DND-41 (cell line): ENCODE measurements at regions not wholly inside any gene's neighbourhood (a gene's known extent, or its start where the extent isn't known, plus 50 kb on each side); places are given as distances from the start of the nearest gene placed in this dataset.

Source experiments
- ATAC-seq: fragments of 200-7000 bp; cut with Tn5 transposase; 3 replicates; pipeline ENCODE4 v1.9.1; 2021; ENCODE audit warnings: low read depth; ENCODE audit not compliant: insufficient read depth
- DNase-seq: peaks from one replicate; pipeline ENCODE4 v3.0.0-alpha.2; 2020
- H2AFZ ChIP-seq: 2 replicates; pipeline ENCODE4 v1.6.0; 2012; ENCODE audit warnings: low read depth, low read length
- H3K27ac ChIP-seq: 2 replicates; pipeline ENCODE4 v1.5.1; 2012; ENCODE audit warnings: low read length, inconsistent platforms
- H3K27me3 ChIP-seq: fragments of 200-600 bp; sonication (generic); 2 replicates; pipeline ENCODE4 v1.6.0; 2012; ENCODE audit warnings: low read length, mild to moderate bottlenecking, inconsistent platforms; ENCODE audit not compliant: insufficient read depth, poor library complexity
- H3K36me3 ChIP-seq: 2 replicates; pipeline ENCODE4 v1.5.1; 2012; ENCODE audit warnings: low read length, inconsistent platforms; ENCODE audit not compliant: insufficient read depth
- H3K4me1 ChIP-seq: 2 replicates; pipeline ENCODE4 v1.5.1; 2012; ENCODE audit warnings: mild to moderate bottlenecking, low read length; ENCODE audit not compliant: insufficient read depth
- H3K4me2 ChIP-seq: 2 replicates; pipeline ENCODE4 v1.6.0; 2012; ENCODE audit warnings: mild to moderate bottlenecking, moderate library complexity, low read length, inconsistent platforms; ENCODE audit not compliant: insufficient read depth
- H3K4me3 ChIP-seq, 2 experiments: fragments of 200-600 bp in 1 of 2; shearing (Covaris generic) in 1 of 2; 2 replicates each; pipeline ENCODE4 v1.5.1; 2012 to 2016; ENCODE audit warnings: inconsistent platforms in 2 of 2, low read length in 2 of 2, mild to moderate bottlenecking in 2 of 2, low read depth in 1 of 2, moderate library complexity in 1 of 2
- H3K79me2 ChIP-seq: 2 replicates; pipeline ENCODE4 v1.6.0; 2012; ENCODE audit warnings: low read length, inconsistent platforms; ENCODE audit not compliant: insufficient read depth
- H3K9ac ChIP-seq: 2 replicates; pipeline ENCODE4 v1.6.0; 2012; ENCODE audit warnings: low read depth, mild to moderate bottlenecking, inconsistent platforms, low read length, moderate library complexity
- H3K9me3 ChIP-seq: 2 replicates; pipeline ENCODE4 v1.5.1; 2012; ENCODE audit warnings: low read length, moderate library complexity, mild to moderate bottlenecking, inconsistent platforms; ENCODE audit not compliant: insufficient read depth, severe bottlenecking
- H4K20me1 ChIP-seq: 2 replicates; pipeline ENCODE4 v1.6.0; 2012; ENCODE audit warnings: low read length; ENCODE audit not compliant: insufficient read depth
- EZH2 ChIP-seq: IDR thresholded peaks from 3 replicates; pipeline ENCODE4 v1.6.1; 2012; ENCODE audit warnings: borderline replicate concordance, low read depth, mild to moderate bottlenecking, moderate library complexity, low read length, inconsistent platforms; ENCODE audit not compliant: severe bottlenecking
- TF ChIP-seq, protein P1 (sequence below): IDR thresholded peaks from 2 replicates; pipeline ENCODE4 v1.5.1; 2012; ENCODE audit warnings: borderline replicate concordance, low read length, moderate library complexity, mild to moderate bottlenecking; ENCODE audit not compliant: poor library complexity, severe bottlenecking; ENCODE audit errors: extremely low read depth

GRCh38 chr12:3432868-3433267 lies 58.1 kb upstream of the PRMT8 start:
- Histone ChIP-seq H3K4me1 (peaks cover 5% of the 10 kb centered on the region), H3K27ac (no peak overlapping the region), H3K4me3 (no peak overlapping the region), H4K20me1 (no peaks in the 10 kb centered on the region), H3K27me3 (peaks cover under 1% of the 10 kb centered on the region), H3K9ac (no peak overlapping the region), H3K36me3 (no peaks in the 10 kb centered on the region), H2AFZ (peak overlapping the region; percentile 26; the same call in 1 of the 2 replicates), H3K4me2 (no peak overlapping the region), H3K9me3 (peaks cover 4% of the 10 kb centered on the region), H3K79me2 (no peaks in the 10 kb centered on the region)
- ATAC-seq, result no peak
- TF ChIP-seq, protein P1, sequence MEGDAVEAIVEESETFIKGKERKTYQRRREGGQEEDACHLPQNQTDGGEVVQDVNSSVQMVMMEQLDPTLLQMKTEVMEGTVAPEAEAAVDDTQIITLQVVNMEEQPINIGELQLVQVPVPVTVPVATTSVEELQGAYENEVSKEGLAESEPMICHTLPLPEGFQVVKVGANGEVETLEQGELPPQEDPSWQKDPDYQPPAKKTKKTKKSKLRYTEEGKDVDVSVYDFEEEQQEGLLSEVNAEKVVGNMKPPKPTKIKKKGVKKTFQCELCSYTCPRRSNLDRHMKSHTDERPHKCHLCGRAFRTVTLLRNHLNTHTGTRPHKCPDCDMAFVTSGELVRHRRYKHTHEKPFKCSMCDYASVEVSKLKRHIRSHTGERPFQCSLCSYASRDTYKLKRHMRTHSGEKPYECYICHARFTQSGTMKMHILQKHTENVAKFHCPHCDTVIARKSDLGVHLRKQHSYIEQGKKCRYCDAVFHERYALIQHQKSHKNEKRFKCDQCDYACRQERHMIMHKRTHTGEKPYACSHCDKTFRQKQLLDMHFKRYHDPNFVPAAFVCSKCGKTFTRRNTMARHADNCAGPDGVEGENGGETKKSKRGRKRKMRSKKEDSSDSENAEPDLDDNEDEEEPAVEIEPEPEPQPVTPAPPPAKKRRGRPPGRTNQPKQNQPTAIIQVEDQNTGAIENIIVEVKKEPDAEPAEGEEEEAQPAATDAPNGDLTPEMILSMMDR, result no peak
- no peak for TF ChIP-seq EZH2
- DNase-seq, result no peak

DNA sequence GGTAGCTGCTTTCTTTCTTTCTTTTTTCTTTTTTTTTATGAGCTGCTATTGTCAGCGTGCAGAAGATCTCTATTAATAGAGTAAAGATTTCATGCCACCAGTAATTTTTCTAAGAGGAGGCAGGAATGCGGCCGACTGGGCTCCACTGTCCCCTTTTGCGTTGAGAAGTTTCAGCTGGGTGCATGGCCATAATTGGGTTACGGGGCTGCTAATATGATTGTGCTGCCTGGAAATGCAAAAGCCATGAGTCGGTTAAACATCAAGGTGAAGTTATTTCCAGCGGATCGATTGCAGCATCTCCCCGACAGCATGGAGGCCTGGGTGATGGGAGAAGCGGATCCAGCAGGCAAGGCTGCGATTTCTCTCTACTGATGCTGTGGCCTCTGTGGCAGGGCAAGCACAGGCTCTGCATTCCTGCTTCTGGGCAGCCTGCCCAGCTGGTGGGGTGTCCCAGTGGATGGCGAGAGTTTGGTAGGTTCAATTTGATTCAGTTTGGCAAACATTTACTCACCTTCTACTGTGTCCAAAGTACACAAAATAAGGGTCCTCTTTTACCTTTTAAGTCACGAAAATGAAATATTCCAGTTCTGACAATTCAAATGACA lies 54.4 kb upstream of the PRMT8 start:
- no peak for DNase-seq
- TF ChIP-seq EZH2, result no peak
- TF ChIP-seq, protein P1, result no peak
- Histone ChIP-seq H3K4me3 (no peak overlapping the region), H3K9me3 (peaks cover 2% of the 10 kb centered on the region), H3K9ac (no peak overlapping the region), H3K4me2 (no peak overlapping the region), H2AFZ (no peak overlapping the region), H3K79me2 (no peaks in the 10 kb centered on the region), H4K20me1 (no peaks in the 10 kb centered on the region), H3K27me3 (peaks cover 9% of the 10 kb centered on the region), H3K4me1 (peaks cover 5% of the 10 kb centered on the region), H3K36me3 (no peaks in the 10 kb centered on the region), H3K27ac (no peak overlapping the region)
- ATAC-seq, result no peak

DNA sequence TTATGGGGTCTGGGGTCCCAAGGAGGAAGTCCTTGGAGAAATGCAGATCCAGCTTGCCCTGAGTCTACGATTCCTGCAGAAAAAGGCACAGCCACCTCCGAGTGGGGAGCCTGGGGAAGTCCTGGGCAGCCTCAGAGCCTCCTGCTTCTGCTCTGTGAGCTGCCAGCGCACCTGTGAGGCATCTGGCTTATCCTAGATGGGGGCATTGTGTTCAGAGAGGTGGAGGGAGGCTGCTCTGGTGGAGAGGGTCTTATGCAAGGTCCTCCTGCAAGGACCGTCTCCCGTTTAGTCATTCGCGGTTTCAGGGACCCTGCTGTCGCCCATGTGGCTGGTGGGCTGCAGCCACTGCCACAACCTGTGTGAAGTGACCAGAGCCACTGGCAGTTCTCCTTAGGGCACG lies 53.0 kb upstream of the PRMT8 start:
- no peak overlapping the region for H3K4me3 ChIP-seq
- DNase-seq (no peak), ATAC-seq (no peak)
- TF ChIP-seq EZH2, result no peak
- TF ChIP-seq, protein P1, result no peak
- H3K9ac ChIP-seq, result no peak overlapping the region
- H2AFZ ChIP-seq, result no peak overlapping the region
- H3K4me1 ChIP-seq, result no peaks in the 10 kb centered on the region
- no peaks in the 10 kb centered on the region for H3K9me3 ChIP-seq
- H3K4me2 ChIP-seq, result no peak overlapping the region
- no peak overlapping the region for H3K27ac ChIP-seq
- no peaks in the 10 kb centered on the region for H3K36me3 ChIP-seq
- no peaks in the 10 kb centered on the region for H3K79me2 ChIP-seq
- H3K27me3 ChIP-seq, result peaks cover 9% of the 10 kb centered on the region
- H4K20me1 ChIP-seq, result no peaks in the 10 kb centered on the region
